HG02970 (cell line): ENCODE measurements at regions not wholly inside any gene's neighbourhood (a gene's known extent, or its start where the extent isn't known, plus 50 kb on each side); places are given as distances from the start of the nearest gene placed in this dataset.

Source experiments
- ATAC-seq: cut with Tn5 transposase; IDR thresholded peaks from one replicate; pipeline ENCODE4 v1.9.1; 2021; ENCODE audit warnings: mild to moderate bottlenecking, moderate library complexity, moderate number of reproducible peaks; ENCODE audit not compliant: unreplicated experiment, low FRiP score

DNA sequence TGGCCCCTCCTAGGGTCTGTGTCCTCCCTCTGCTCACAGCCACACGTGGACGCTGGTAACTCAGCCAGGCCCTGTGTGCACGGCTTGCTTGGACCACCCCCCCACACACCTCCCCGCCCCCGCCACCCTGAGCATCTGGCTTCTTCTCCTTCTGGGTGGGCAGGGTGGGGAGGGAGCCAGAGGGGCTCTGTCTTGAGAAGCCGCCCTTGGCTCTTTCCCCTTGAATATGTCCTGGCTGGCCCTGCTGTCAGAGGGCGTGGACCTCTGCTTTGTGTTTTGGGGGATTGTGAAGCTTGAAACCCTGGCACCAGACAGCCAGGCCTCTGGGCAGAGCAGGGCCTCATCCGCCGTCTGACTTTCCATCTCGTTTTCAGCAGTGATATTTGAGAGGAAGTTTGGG lies 72.1 kb downstream of the GLI2 start:
- no peak for ATAC-seq

DNA sequence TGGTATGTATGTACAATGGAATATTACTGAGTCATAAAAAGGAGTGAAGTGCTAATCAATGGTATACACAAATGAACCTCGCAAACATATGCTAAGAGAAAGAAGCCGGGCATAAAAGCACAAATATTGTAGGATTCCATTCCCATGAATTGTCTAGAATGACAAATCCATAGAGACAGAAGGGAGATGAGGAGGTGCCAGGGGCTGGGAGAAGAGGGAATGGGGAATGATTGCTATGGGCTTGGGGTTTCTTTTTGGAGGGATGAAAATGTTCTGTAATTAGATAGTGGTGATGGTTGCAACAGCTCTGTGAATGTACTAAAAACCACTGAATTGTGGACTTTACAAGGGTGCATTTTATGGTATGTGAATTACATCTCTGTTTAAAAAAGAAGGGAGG lies 73.5 kb downstream of the GLI2 start:
- no peak for ATAC-seq

GRCh38 chr2:120809609-120810440 lies 74.2 kb downstream of the GLI2 start:
- ATAC-seq: no peak

- no peak for ATAC-seq
Observed at GRCh38 chr2:120810639-120811038, 75.0 kb downstream of the GLI2 start.

GRCh38 chr2:120812866-120813265 lies 77.2 kb downstream of the GLI2 start:
- no peak for ATAC-seq

DNA sequence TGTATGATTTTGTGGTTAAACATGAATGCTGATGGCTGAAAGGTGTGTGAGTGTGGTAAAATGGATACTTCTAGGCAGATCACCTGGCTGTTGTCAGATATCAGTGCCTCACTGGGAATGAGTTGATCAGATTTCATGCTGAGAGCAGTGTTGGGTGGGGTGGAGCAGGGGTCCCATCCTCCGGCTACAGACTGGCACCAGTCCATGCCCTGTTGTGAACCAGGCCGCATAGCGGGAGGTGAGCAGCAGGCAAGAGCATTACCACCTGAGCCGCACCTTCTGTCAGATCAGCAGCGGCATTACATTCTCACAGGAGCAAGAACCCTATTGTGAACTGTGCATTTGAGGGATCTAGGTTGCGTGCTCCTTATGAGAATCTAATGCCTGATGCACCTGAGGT lies 78.7 kb downstream of the GLI2 start:
- no peak for ATAC-seq

GRCh38 chr2:120815292-120815691 lies 79.6 kb downstream of the GLI2 start:
- ATAC-seq: no peak

DNA sequence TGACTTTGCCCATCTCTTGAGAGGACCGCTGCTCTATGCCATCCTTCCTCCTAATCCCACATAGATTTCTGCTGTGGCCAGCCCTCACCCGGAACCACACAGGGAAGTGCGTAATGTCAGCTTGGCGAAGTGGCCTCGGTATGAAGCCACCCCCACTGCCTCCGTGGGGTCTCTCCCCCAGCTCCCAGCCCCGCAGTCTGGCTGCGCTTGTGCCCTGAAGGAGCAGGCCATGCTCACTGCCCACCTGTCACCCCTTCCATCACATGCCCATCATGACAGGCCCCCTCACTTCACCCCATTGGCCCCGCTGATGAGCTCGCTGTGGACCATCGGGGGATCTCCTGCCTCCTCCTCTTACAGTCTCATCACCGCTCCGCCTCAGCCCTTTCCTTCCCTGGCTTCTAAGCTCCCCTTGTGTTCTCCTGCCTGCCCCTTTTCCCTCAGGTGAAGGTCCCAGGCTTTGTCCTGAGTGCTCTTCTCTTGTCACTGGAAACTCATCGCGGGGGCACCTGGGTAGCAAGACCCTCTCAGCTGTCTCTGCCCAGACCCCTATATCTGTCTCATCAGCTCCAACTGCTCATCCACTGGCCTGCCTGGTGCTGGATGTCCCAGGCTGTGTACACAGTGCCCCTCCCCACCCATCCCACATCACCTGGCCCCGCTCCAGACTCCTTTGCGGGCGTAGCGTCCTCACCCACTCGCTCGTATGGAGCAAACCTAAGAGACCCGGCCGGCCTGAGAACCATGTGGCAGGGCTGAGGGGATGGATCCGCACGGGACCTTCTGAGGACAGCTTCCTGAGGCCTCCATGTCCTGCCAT lies 81.7 kb downstream of the GLI2 start:
- no peak for ATAC-seq

DNA sequence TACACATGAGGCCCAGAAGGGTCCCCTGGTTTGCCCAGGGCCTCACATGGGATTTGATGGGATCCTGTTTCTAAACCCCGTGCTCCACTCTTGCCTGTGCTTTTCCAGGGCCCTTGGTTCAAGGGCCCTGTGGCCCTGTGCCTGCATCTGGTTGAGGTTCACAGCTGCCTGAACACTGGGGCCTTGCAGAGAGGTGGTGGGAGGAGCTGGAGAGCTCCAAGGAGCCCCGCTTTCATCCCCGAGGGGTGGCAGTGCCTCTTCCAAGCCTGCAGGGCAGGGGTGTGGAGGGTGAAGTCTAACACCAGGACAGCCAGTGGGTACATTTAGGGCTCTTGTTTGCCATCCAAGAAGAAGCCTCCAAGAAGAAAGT lies 82.3 kb downstream of the GLI2 start:
- no peak for ATAC-seq

- ATAC-seq: no peak
Observed at GRCh38 chr2:120818441-120818920, 82.8 kb downstream of the GLI2 start.

DNA sequence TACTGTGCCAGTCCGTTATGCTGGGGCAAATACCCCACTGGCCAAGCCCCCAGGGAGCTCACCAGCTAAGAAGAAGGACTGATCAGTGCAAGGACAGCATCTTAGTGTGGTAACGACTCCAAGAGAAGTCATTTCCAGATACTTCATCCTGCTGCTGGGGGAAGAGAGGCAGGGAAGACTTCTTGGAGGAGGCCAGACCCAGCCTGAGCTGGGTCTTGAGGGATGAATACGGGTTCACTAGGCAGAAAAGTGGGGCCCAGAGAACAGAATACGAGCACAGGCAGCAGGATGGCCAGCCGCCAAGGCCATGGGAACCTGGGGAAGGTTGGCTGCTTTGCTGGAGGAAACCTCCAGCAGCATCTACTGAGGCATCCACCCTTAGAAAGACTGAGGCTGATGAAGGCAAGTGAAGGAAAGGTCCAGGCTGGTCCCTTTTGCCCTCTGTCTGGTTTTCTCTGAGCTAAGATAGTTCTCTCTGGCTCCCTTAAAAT lies 84.1 kb downstream of the GLI2 start:
- no peak for ATAC-seq

- ATAC-seq: no peak
Observed at GRCh38 chr2:120820263-120820952, 84.7 kb downstream of the GLI2 start.

DNA sequence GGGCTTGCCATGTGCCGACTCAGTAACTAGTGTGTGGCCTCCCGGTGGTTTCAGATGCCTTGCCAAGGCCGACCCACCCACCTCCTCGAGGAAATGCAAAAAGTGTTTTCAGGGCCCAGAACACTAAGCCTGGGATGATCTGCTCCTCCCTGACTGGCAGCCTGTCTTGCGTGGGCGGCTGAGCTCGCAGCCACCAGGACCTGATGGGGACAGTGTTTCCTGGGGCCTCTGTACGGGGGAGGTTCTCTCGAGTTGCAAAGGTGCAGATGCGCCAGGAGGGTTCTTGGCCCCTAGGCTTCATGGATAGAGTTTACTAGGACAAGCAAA lies 85.2 kb downstream of the GLI2 start:
- ATAC-seq: no peak

DNA sequence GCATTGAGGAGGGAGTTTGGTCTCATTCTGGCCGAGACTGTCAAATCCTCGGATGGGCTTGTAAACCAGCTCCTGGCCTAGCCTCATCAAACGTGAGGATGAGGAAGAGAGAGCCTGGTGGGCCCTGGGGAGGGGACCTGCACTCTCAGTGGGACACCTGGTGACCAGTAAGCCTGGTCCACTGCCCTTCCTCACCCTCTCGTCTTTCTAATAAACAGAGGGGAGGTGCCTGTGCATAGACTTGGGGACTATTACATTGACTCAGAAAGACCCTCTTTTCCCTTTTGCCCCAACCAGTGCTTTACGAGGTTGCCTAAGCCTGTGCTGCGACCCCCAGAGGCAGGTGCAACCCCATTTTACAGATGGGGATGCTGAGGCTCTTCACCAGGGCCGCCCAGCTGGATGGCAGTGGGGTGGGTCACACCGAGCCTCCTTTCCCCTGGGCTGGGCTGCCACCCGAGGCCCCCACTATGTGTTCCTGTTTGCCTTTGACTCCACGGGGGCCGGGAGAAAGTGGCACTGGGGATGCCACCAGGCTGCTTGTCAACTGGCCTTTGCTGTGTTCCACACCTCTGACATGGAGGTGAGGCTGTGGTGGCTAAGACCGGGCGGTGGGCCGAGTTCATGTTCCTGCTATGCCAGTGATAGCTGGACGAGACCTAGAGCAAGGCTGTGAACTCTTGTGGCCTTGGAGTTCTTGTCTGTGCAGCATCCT lies 85.9 kb downstream of the GLI2 start:
- no peak for ATAC-seq

- ATAC-seq: no peak
Observed at GRCh38 chr2:120822933-120823332, 87.3 kb downstream of the GLI2 start.

GRCh38 chr2:120823551-120823950 lies 87.9 kb downstream of the GLI2 start:
- ATAC-seq: no peak

DNA sequence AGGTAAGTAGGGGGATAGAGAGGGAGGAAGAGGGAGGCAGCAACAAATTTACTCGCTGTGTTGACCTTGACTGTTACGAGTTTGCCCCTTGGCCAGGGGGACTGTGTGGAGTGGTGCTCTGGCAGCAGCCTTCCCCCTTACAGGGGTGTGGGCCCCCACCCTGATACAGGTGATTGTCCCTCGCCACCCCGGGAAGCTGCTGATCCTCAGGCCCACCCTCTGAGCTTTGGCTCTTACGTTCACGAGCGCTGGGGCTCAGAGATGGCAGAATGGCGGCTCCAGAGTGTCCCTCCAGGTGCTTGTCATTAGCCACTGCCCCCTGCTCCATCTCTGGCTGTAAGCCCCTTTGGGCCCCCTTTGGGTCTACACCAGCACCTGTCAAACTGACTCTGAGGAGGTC lies 88.6 kb downstream of the GLI2 start:
- no peak for ATAC-seq

DNA sequence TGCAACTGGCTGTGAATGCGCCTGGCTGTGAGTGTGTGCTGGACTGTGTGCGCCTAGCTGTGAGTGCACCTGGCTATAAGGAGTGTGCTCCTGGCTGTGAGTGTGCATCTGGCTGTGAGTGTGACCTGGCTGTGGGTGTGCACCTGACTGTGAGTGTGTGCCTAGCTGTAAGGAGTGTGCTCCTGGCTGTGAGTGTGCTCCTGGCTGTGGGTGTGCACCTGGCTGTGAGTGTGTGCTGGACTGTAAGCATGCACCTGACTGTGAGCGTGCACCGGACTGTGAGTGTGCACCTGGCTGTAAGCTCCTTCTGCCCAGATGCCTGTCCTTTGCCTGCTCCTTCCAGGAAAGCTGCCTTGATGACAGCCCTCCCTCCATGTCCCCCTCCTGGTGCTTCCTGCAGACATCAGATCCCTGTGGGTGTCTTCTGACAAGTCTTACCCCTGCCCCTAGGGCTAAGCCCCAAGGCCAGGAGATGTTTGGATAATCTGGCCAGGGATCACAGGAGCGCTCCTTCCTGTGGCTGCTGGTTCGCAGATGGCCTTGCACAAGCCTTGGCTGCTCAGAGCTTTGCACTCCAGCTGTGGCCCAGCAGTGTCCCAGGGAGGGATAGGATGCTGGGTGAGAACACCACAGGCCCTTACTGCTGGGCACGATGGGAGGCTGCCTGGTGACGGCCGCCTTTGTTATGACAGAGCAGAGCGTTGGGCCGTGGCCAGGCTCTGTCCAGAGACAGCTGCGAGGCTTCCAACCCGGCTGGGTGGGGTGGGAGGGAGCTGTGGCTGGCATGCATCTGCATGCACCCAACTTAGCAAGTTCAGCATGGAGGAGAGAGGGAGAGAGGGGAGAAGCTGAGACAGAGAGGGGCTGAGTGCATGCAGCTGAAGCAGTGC lies 89.9 kb downstream of the GLI2 start:
- no peak for ATAC-seq

- no peak for ATAC-seq
Observed at GRCh38 chr2:120826260-120826648, 90.6 kb downstream of the GLI2 start.
